ENCODE measurements at regions not wholly inside any gene's neighbourhood (a gene's known extent, or its start where the extent isn't known, plus 50 kb on each side); places are given as distances from the start of the nearest gene placed in this dataset.

- no peaks in the 10 kb centered on the region for H3K4me1 ChIP-seq (ENCODE audit: insufficient read depth)
- H3K27ac ChIP-seq = no peak overlapping the region
- no peaks in the 10 kb centered on the region for H3K36me3 ChIP-seq
- H3K4me3 ChIP-seq = no peak overlapping the region
- TF ChIP-seq CTCF (IDR thresholded peaks at IDR 0.05) = no peak
- TF ChIP-seq EP300 (IDR thresholded peaks at IDR 0.05) = no peak
- no peak for TF ChIP-seq POLR2A (IDR thresholded peaks at IDR 0.05)
- DNase-seq = no peak
- H3K9me3 ChIP-seq = no peaks in the 10 kb centered on the region
- H3K27me3 ChIP-seq = no peaks in the 10 kb centered on the region
- intact Hi-C loops (cut with DNase I) = no loop called here
- WGBS, 3 donors = 77 to 93% (median 88%) methylated on average over 2 of the region's 2 CpGs
These were observed 130.6 kb downstream of the AKAIN1 start for GRCh38 chr18:5066380-5066977.

- no peak overlapping the region for H3K27ac ChIP-seq
- intact Hi-C loops (cut with DNase I) = no loop called here
- no peaks in the 10 kb centered on the region for H3K9me3 ChIP-seq
- WGBS, 3 donors = 90 to 94% (median 93%) methylated on average over 2 of the region's 2 CpGs
- no peak for TF ChIP-seq POLR2A (IDR thresholded peaks at IDR 0.05)
- TF ChIP-seq CTCF (IDR thresholded peaks at IDR 0.05) = no peak
- TF ChIP-seq EP300 (IDR thresholded peaks at IDR 0.05) = no peak
- DNase-seq = no peak
- H3K36me3 ChIP-seq = no peaks in the 10 kb centered on the region
- no peaks in the 10 kb centered on the region for H3K27me3 ChIP-seq
- H3K4me1 ChIP-seq (ENCODE audit: insufficient read depth) = no peaks in the 10 kb centered on the region
- no peak overlapping the region for H3K4me3 ChIP-seq
These were observed 131.4 kb downstream of the AKAIN1 start for GRCh38 chr18:5065615-5066014.

- TF ChIP-seq CTCF (IDR thresholded peaks at IDR 0.05) (no peak), POLR2A (IDR thresholded peaks at IDR 0.05) (no peak), EP300 (IDR thresholded peaks at IDR 0.05) (no peak)
- H3K4me1 ChIP-seq (ENCODE audit: insufficient read depth) = no peaks in the 10 kb centered on the region
- H3K9me3 ChIP-seq = no peaks in the 10 kb centered on the region
- no peaks in the 10 kb centered on the region for H3K36me3 ChIP-seq
- no peak overlapping the region for H3K4me3 ChIP-seq
- no peak overlapping the region for H3K27ac ChIP-seq
- intact Hi-C loops (cut with DNase I) = no loop called here
- no peaks in the 10 kb centered on the region for H3K27me3 ChIP-seq
- no peak for DNase-seq
- 81 to 86% (median 82%) methylated on average over 5 of the region's 5 CpGs for WGBS, 3 donors
These were observed 132.2 kb downstream of the AKAIN1 start for GRCh38 chr18:5064841-5065370.

GRCh38 chr18:5061785-5062184 is 135.3 kb downstream of the AKAIN1 start:
- no peak overlapping the region for H3K4me3 ChIP-seq
- H3K27ac ChIP-seq = no peak overlapping the region
- no peaks in the 10 kb centered on the region for H3K27me3 ChIP-seq
- 45 to 67% (median 57%) methylated on average over 2 of the region's 2 CpGs for WGBS, 3 donors
- H3K36me3 ChIP-seq = no peaks in the 10 kb centered on the region
- H3K9me3 ChIP-seq = no peaks in the 10 kb centered on the region
- TF ChIP-seq CTCF (IDR thresholded peaks at IDR 0.05) (no peak), EP300 (IDR thresholded peaks at IDR 0.05) (no peak), POLR2A (IDR thresholded peaks at IDR 0.05) (no peak)
- intact Hi-C loops (cut with DNase I) = no loop called here
- no peaks in the 10 kb centered on the region for H3K4me1 ChIP-seq (ENCODE audit: insufficient read depth)
- no peak for DNase-seq
